ENCODE measurements at regions not wholly inside any gene's neighbourhood (a gene's known extent, or its start where the extent isn't known, plus 50 kb on each side); places are given as distances from the start of the nearest gene placed in this dataset.

- no peak for TF ChIP-seq TAF1 (IDR thresholded peaks at IDR 0.05; ENCODE audit: borderline replicate concordance, insufficient read depth, low read length)
- no peak for TF ChIP-seq FOXP2 (optimal IDR thresholded peaks at IDR 0.05; ENCODE audit: borderline replicate concordance, extremely low read depth, extremely low read length, insufficient read depth)
- TF ChIP-seq SIN3A (IDR thresholded peaks at IDR 0.05; ENCODE audit: borderline replicate concordance, insufficient read depth, low read length): no peak
Measured at GRCh38 chr2:123771928-123772632, 253.0 kb upstream of the CNTNAP5 start.

- TF ChIP-seq REST (IDR thresholded peaks at IDR 0.05; ENCODE audit: insufficient read depth in 1 of 2, low read depth in 2 of 2, low read length in 2 of 2) (no peak), TAF1 (IDR thresholded peaks at IDR 0.05; ENCODE audit: borderline replicate concordance, insufficient read depth, low read length) (no peak), SIN3A (IDR thresholded peaks at IDR 0.05; ENCODE audit: borderline replicate concordance, insufficient read depth, low read length) (no peak), FOXP2 (optimal IDR thresholded peaks at IDR 0.05; ENCODE audit: borderline replicate concordance, extremely low read depth, extremely low read length, insufficient read depth) (no peak), POLR2AphosphoS5 (IDR thresholded peaks at IDR 0.05; ENCODE audit: low read depth, low read length) (no peak)
Measured at GRCh38 chr2:123777116-123777515, 248.0 kb upstream of the CNTNAP5 start.

GRCh38 chr2:123783164-123783563 is 241.9 kb upstream of the CNTNAP5 start:
- TF ChIP-seq FOXP2 (optimal IDR thresholded peaks at IDR 0.05; ENCODE audit: borderline replicate concordance, extremely low read depth, extremely low read length, insufficient read depth): no peak
- no peak for TF ChIP-seq TAF1 (IDR thresholded peaks at IDR 0.05; ENCODE audit: borderline replicate concordance, insufficient read depth, low read length)
- no peak for TF ChIP-seq REST (IDR thresholded peaks at IDR 0.05; ENCODE audit: insufficient read depth in 1 of 2, low read depth in 2 of 2, low read length in 2 of 2)
- no peak for TF ChIP-seq POLR2AphosphoS5 (IDR thresholded peaks at IDR 0.05; ENCODE audit: low read depth, low read length)
- TF ChIP-seq SIN3A (IDR thresholded peaks at IDR 0.05; ENCODE audit: borderline replicate concordance, insufficient read depth, low read length): no peak

GRCh38 chr2:123785332-123785731 is 239.8 kb upstream of the CNTNAP5 start:
- TF ChIP-seq SIN3A (IDR thresholded peaks at IDR 0.05; ENCODE audit: borderline replicate concordance, insufficient read depth, low read length): no peak
- no peak for TF ChIP-seq REST (IDR thresholded peaks at IDR 0.05; ENCODE audit: insufficient read depth in 1 of 2, low read depth in 2 of 2, low read length in 2 of 2)
- TF ChIP-seq POLR2AphosphoS5 (IDR thresholded peaks at IDR 0.05; ENCODE audit: low read depth, low read length): no peak
- no peak for TF ChIP-seq TAF1 (IDR thresholded peaks at IDR 0.05; ENCODE audit: borderline replicate concordance, insufficient read depth, low read length)
- no peak for TF ChIP-seq FOXP2 (optimal IDR thresholded peaks at IDR 0.05; ENCODE audit: borderline replicate concordance, extremely low read depth, extremely low read length, insufficient read depth)

GRCh38 chr2:123791207-123791606 is 233.9 kb upstream of the CNTNAP5 start:
- no peak for TF ChIP-seq TAF1 (IDR thresholded peaks at IDR 0.05; ENCODE audit: borderline replicate concordance, insufficient read depth, low read length)
- TF ChIP-seq SIN3A (IDR thresholded peaks at IDR 0.05; ENCODE audit: borderline replicate concordance, insufficient read depth, low read length): no peak
- no peak for TF ChIP-seq POLR2AphosphoS5 (IDR thresholded peaks at IDR 0.05; ENCODE audit: low read depth, low read length)
- TF ChIP-seq REST (IDR thresholded peaks at IDR 0.05; ENCODE audit: insufficient read depth in 1 of 2, low read depth in 2 of 2, low read length in 2 of 2): no peak
- no peak for TF ChIP-seq FOXP2 (optimal IDR thresholded peaks at IDR 0.05; ENCODE audit: borderline replicate concordance, extremely low read depth, extremely low read length, insufficient read depth)
